Endodermal cell (in vitro differentiated cells): ENCODE measurements at regions not wholly inside any gene's neighbourhood (a gene's known extent, or its start where the extent isn't known, plus 50 kb on each side); places are given as distances from the start of the nearest gene placed in this dataset.

ENCODE experiments used
- DNase-seq: peaks from one replicate; pipeline ENCODE4 v3.0.0-alpha.2; 2017
- H3K27ac ChIP-seq: 2 replicates; pipeline ENCODE4 v1.5.1; 2013; ENCODE audit warnings: mild to moderate bottlenecking, low read depth, low read length, moderate library complexity
- H3K27me3 ChIP-seq: 2 replicates; pipeline ENCODE4 v1.6.1; 2013; ENCODE audit warnings: mild to moderate bottlenecking, low read length, moderate library complexity; ENCODE audit not compliant: insufficient read depth, control insufficient read depth, poor library complexity, severe bottlenecking
- H3K36me3 ChIP-seq: 2 replicates; pipeline ENCODE4 v1.7.0; 2013; ENCODE audit warnings: mild to moderate bottlenecking, low read length, moderate library complexity; ENCODE audit not compliant: control insufficient read depth, insufficient read depth
- H3K4me1 ChIP-seq: one replicate; pipeline ENCODE4 v1.7.0; 2013; ENCODE audit warnings: low read length; ENCODE audit not compliant: control insufficient read depth, insufficient read depth
- H3K4me3 ChIP-seq: 2 replicates; pipeline ENCODE4 v1.5.1; 2013; ENCODE audit warnings: mild to moderate bottlenecking, low read length, moderate library complexity
- H3K9ac ChIP-seq: 2 replicates; pipeline ENCODE4 v1.6.1; 2013; ENCODE audit warnings: mild to moderate bottlenecking, low read length, moderate library complexity; ENCODE audit not compliant: poor library complexity, severe bottlenecking; ENCODE audit errors: extremely low read depth
- H3K9me3 ChIP-seq: 2 replicates; pipeline ENCODE4 v1.6.1; 2013; ENCODE audit warnings: mild to moderate bottlenecking, low read length, moderate library complexity; ENCODE audit not compliant: control insufficient read depth
- H3K27ac Mint-ChIP-seq: 2 replicates; pipeline ENCODE4 v1.8.0; 2020; ENCODE audit warnings: mixed read lengths
- H3K27me3 Mint-ChIP-seq: 2 replicates; pipeline ENCODE4 v1.8.0; 2021; ENCODE audit warnings: mild to moderate bottlenecking, mixed read lengths; ENCODE audit not compliant: insufficient read depth
- H3K36me3 Mint-ChIP-seq: 2 replicates; pipeline ENCODE4 v1.8.0; 2020; ENCODE audit warnings: low read depth, mixed read lengths
- H3K4me1 Mint-ChIP-seq: 2 replicates; pipeline ENCODE4 v1.8.0; 2020; ENCODE audit warnings: mixed read lengths
- H3K4me3 Mint-ChIP-seq: 2 replicates; pipeline ENCODE4 v1.8.0; 2020; ENCODE audit warnings: mild to moderate bottlenecking, moderate library complexity, mixed read lengths
- H3K9me3 Mint-ChIP-seq: 2 replicates; pipeline ENCODE4 v1.8.0; 2020; ENCODE audit warnings: mild to moderate bottlenecking, mixed read lengths
- CTCF ChIP-seq: fragments of 200-600 bp; sonication (generic); conservative IDR thresholded peaks from 2 replicates; pipeline ENCODE4 v1.5.0; 2021; ENCODE audit warnings: antibody characterized with exemption, mild to moderate bottlenecking
- WGBS, 2 experiments: methylation state at CpG; one replicate each; pipeline versions ENCODE4 v1.1.5 to v1.1.7; 2013; ENCODE audit warnings: missing lambda C conversion rate in 2 of 2, mixed read lengths in 1 of 2; ENCODE audit not compliant: insufficient coverage in 1 of 2, insufficient read length in 1 of 2; 5-methylcytosine and 5-hydroxymethylcytosine counted together

- DNase-seq, result peak; percentile 68
- no peaks in the 10 kb centered on the region for H3K36me3 ChIP-seq
- peaks cover 1% of the 10 kb centered on the region for H3K27me3 Mint-ChIP-seq
- peaks cover 4% of the 10 kb centered on the region for H3K9me3 Mint-ChIP-seq
- no peaks in the 10 kb centered on the region for H3K27me3 ChIP-seq
- H3K4me3 ChIP-seq, result no peak overlapping the region
- H3K36me3 Mint-ChIP-seq, result no peaks in the 10 kb centered on the region
- H3K4me1 ChIP-seq, result no peaks in the 10 kb centered on the region
- peaks cover 11% of the 10 kb centered on the region for H3K9me3 ChIP-seq
- H3K9ac ChIP-seq, result no peak overlapping the region
- TF ChIP-seq CTCF, result peak; percentile 68
- H3K4me1 Mint-ChIP-seq, result no peaks in the 10 kb centered on the region
- H3K27ac Mint-ChIP-seq, result no peak overlapping the region
- 60 to 94% methylated on average over 1 to 2 of the region's 2 CpGs for WGBS, 2 experiments
- no peak overlapping the region for H3K4me3 Mint-ChIP-seq
- no peak overlapping the region for H3K27ac ChIP-seq
Measured at GRCh38 chr14:95021588-95021987, 135.7 kb downstream of the DICER1 start.

GRCh38 chr14:95018821-95019220, 138.5 kb downstream of the DICER1 start:
- WGBS, 2 experiments, result 90 to 97% methylated on average over 4 of the region's 4 CpGs
- Mint-ChIP-seq H3K4me1 (no peaks in the 10 kb centered on the region), H3K36me3 (no peaks in the 10 kb centered on the region)

GRCh38 chr14:95015046-95015445, 142.3 kb downstream of the DICER1 start:
- TF ChIP-seq CTCF, result no peak
- no peak overlapping the region for H3K27ac Mint-ChIP-seq
- WGBS, 2 experiments, result 50 to 63% methylated on average over 1 of the region's 1 CpG

More at GRCh38 chr14:95018821-95019220, 138.5 kb downstream of the DICER1 start:
- Histone ChIP-seq H3K4me3 (no peak overlapping the region), H3K36me3 (no peaks in the 10 kb centered on the region), H3K27ac (no peak overlapping the region), H3K4me1 (no peaks in the 10 kb centered on the region), H3K9ac (no peak overlapping the region), H3K9me3 (peaks cover 11% of the 10 kb centered on the region), H3K27me3 (no peaks in the 10 kb centered on the region)
- DNase-seq, result no peak
- Mint-ChIP-seq H3K27me3 (no peaks in the 10 kb centered on the region), H3K4me3 (no peak overlapping the region), H3K9me3 (peaks cover 9% of the 10 kb centered on the region), H3K27ac (no peak overlapping the region)
- no peak for TF ChIP-seq CTCF

More at GRCh38 chr14:95015046-95015445, 142.3 kb downstream of the DICER1 start:
- Mint-ChIP-seq H3K9me3 (peaks cover 5% of the 10 kb centered on the region), H3K4me1 (peaks cover 6% of the 10 kb centered on the region), H3K4me3 (no peak overlapping the region), H3K27me3 (peaks cover 17% of the 10 kb centered on the region), H3K36me3 (no peaks in the 10 kb centered on the region)
- Histone ChIP-seq H3K4me3 (no peak overlapping the region), H3K9me3 (no peaks in the 10 kb centered on the region), H3K27ac (no peak overlapping the region), H3K27me3 (no peaks in the 10 kb centered on the region), H3K4me1 (no peaks in the 10 kb centered on the region), H3K36me3 (no peaks in the 10 kb centered on the region), H3K9ac (no peak overlapping the region)
- no peak for DNase-seq
